ENCODE measurements at regions not wholly inside any gene's neighbourhood (a gene's known extent, or its start where the extent isn't known, plus 50 kb on each side); places are given as distances from the start of the nearest gene placed in this dataset.

GRCh38 chr10:64859911-64860310 is 1338.7 kb downstream of the REEP3 start:
- Histone ChIP-seq H3K36me3 (replicated peaks in 1 of 2; ENCODE audit: control insufficient read depth in 1 of 2, insufficient read depth in 2 of 2, low read length in 2 of 2) (no peaks in the 10 kb centered on the region), H3K4me3 (replicated peaks in 1 of 3; ENCODE audit: insufficient read depth in 1 of 3, low read depth in 2 of 3, low read length in 3 of 3) (no peak overlapping the region), H3K79me2 (ENCODE audit: insufficient read depth, low read length) (no peaks in the 10 kb centered on the region), H3K27ac (ENCODE audit: extremely low read length, insufficient read depth, low read length) (no peak overlapping the region), H4K20me1 (ENCODE audit: insufficient read depth, low read length) (no peaks in the 10 kb centered on the region), H3K4me1 (ENCODE audit: insufficient read depth, low read length) (no peaks in the 10 kb centered on the region), H3K9me3 (ENCODE audit: low read length) (no peaks in the 10 kb centered on the region), H3K4me2 (ENCODE audit: low read depth, low read length) (no peak overlapping the region), H3K27me3 (ENCODE audit: control insufficient read depth in 1 of 2, insufficient read depth in 2 of 2, low read length in 2 of 2) (no peaks in the 10 kb centered on the region; a peak in 1 of 5 replicates), H3K9ac (ENCODE audit: insufficient read depth, low read depth, low read length) (no peak overlapping the region), H2AFZ (ENCODE audit: low read length) (no peak overlapping the region)
- no peak for TF ChIP-seq MAFF (IDR thresholded peaks at IDR 0.05; ENCODE audit: low read depth, low read length)
- no peak for TF ChIP-seq FOXM1 (CRISPR knock-in tag; IDR thresholded peaks at IDR 0.05)
- no peak for TF ChIP-seq ZKSCAN5 (CRISPR knock-in tag; IDR thresholded peaks at IDR 0.05)
- TF ChIP-seq PHB2 (IDR thresholded peaks at IDR 0.05; ENCODE audit: partially characterized antibody) = no peak
- TF ChIP-seq ZNF24 (IDR thresholded peaks at IDR 0.05) = no peak
- ChIA-PET POLR2A (no interaction called here), CTCF (ENCODE audit: low intra/inter-chr PET ratio, low total read pairs) (no interaction called here)
- intact Hi-C loops (cut with micrococcal nuclease; ENCODE audit: unreplicated experiment) = no loop called here
- DNase-seq (ENCODE audit: low spot score) (no peak), ATAC-seq (no peak), FAIRE-seq (no peak)
- BruUV-seq (replicated peaks) = no TSS peak
- in situ Hi-C loops (cut with HindIII; ENCODE audit: extremely low pct_ligation_motif_present, low pct_unique_long_range_greater_than_20kb) = no loop called here
- WGBS (ENCODE audit: low lambda C conversion rate) = 0% methylated on average over 2 of the region's 2 CpGs

GRCh38 chr10:64863836-64864235 is 1342.6 kb downstream of the REEP3 start:
- Histone ChIP-seq H3K4me1 (ENCODE audit: insufficient read depth, low read length) (peaks cover 9% of the 10 kb centered on the region; the same call in 1 of the 2 replicates), H3K79me2 (ENCODE audit: insufficient read depth, low read length) (no peaks in the 10 kb centered on the region), H2AFZ (ENCODE audit: low read length) (no peak overlapping the region), H3K4me3 (replicated peaks in 1 of 3; ENCODE audit: insufficient read depth in 1 of 3, low read depth in 2 of 3, low read length in 3 of 3) (no peak overlapping the region), H4K20me1 (ENCODE audit: insufficient read depth, low read length) (no peaks in the 10 kb centered on the region), H3K27ac (ENCODE audit: extremely low read length, insufficient read depth, low read length) (no peak overlapping the region), H3K27me3 (ENCODE audit: control insufficient read depth in 1 of 2, insufficient read depth in 2 of 2, low read length in 2 of 2) (no peaks in the 10 kb centered on the region; a peak in 1 of 5 replicates), H3K9ac (ENCODE audit: insufficient read depth, low read depth, low read length) (no peak overlapping the region), H3K9me3 (ENCODE audit: low read length) (no peaks in the 10 kb centered on the region), H3K4me2 (ENCODE audit: low read depth, low read length) (no peak overlapping the region), H3K36me3 (replicated peaks in 1 of 2; ENCODE audit: control insufficient read depth in 1 of 2, insufficient read depth in 2 of 2, low read length in 2 of 2) (no peaks in the 10 kb centered on the region)
- FAIRE-seq (no peak), DNase-seq (ENCODE audit: low spot score) (no peak), ATAC-seq (no peak)
- WGBS (ENCODE audit: low lambda C conversion rate) = 25% methylated on average over 1 of the region's 1 CpG
- ChIA-PET POLR2A (no interaction called here), CTCF (ENCODE audit: low intra/inter-chr PET ratio, low total read pairs) (no interaction called here)
- intact Hi-C loops (cut with micrococcal nuclease; ENCODE audit: unreplicated experiment) = no loop called here
- no TSS peak for BruUV-seq (replicated peaks)
- in situ Hi-C loops (cut with HindIII; ENCODE audit: extremely low pct_ligation_motif_present, low pct_unique_long_range_greater_than_20kb) = no loop called here
- no peak for TF ChIP-seq SMC3 (IDR thresholded peaks at IDR 0.05; ENCODE audit: low read length)
- no peak for TF ChIP-seq ISL2 (CRISPR knock-in tag; IDR thresholded peaks at IDR 0.05)
- no peak for TF ChIP-seq CBFB (CRISPR knock-in tag; IDR thresholded peaks at IDR 0.05)
- no peak for TF ChIP-seq KLF16 (CRISPR knock-in tag; IDR thresholded peaks at IDR 0.05)
- TF ChIP-seq ZNF264 (CRISPR knock-in tag; IDR thresholded peaks at IDR 0.05) = no peak
- no peak for TF ChIP-seq KAT7 (CRISPR knock-in tag; IDR thresholded peaks at IDR 0.05; ENCODE audit: borderline replicate concordance)
- TF ChIP-seq ZFY (CRISPR knock-in tag; IDR thresholded peaks at IDR 0.05) = no peak
- no peak for TF ChIP-seq SOX5 (CRISPR knock-in tag; IDR thresholded peaks at IDR 0.05; ENCODE audit: borderline replicate concordance)
- TF ChIP-seq ZNF556 (CRISPR knock-in tag; IDR thresholded peaks at IDR 0.05; ENCODE audit: borderline replicate concordance) = no peak
- no peak for TF ChIP-seq PCBP1 (IDR thresholded peaks at IDR 0.05; ENCODE audit: borderline replicate concordance, low read depth, low read length)
- no peak for TF ChIP-seq CC2D1A (CRISPR knock-in tag; IDR thresholded peaks at IDR 0.05)
- TF ChIP-seq RBFOX2 (IDR thresholded peaks at IDR 0.05; ENCODE audit: low read depth, low read length) = no peak
- TF ChIP-seq ZUFSP (CRISPR knock-in tag; IDR thresholded peaks at IDR 0.05; ENCODE audit: borderline replicate concordance) = no peak
- no peak for TF ChIP-seq ZIK1 (CRISPR knock-in tag; IDR thresholded peaks at IDR 0.05; ENCODE audit: borderline replicate concordance, low read depth)
- TF ChIP-seq E2F2 (CRISPR knock-in tag; IDR thresholded peaks at IDR 0.05; ENCODE audit: borderline replicate concordance) = no peak

Measured in HepG2 (cell line).